ENCODE measurements at regions not wholly inside any gene's neighbourhood (a gene's known extent, or its start where the extent isn't known, plus 50 kb on each side); places are given as distances from the start of the nearest gene placed in this dataset.

- H3K27ac Mint-ChIP-seq, result no peak overlapping the region
- H3K36me3 Mint-ChIP-seq, result no peaks in the 10 kb centered on the region
- DNase-seq (ENCODE audit: low spot score in 2 of 2, unreplicated experiment in 2 of 2), result no peak
- H3K9me3 Mint-ChIP-seq, result no peaks in the 10 kb centered on the region
- H3K27me3 Mint-ChIP-seq (ENCODE audit: low read depth), result peaks cover 4% of the 10 kb centered on the region
- TF ChIP-seq CTCF (IDR thresholded peaks at IDR 0.05; ENCODE audit: unreplicated experiment), result no peak
- no peaks in the 10 kb centered on the region for H3K4me1 Mint-ChIP-seq
- H3K4me3 Mint-ChIP-seq, result no peak overlapping the region
These were observed 142.1 kb upstream of the GLRA1 start for GRCh38 chr5:152066784-152067183.

- Mint-ChIP-seq H3K4me3 (no peak overlapping the region), H3K36me3 (no peaks in the 10 kb centered on the region), H3K4me1 (no peaks in the 10 kb centered on the region), H3K27me3 (ENCODE audit: low read depth) (peaks cover 2% of the 10 kb centered on the region), H3K9me3 (no peaks in the 10 kb centered on the region), H3K27ac (no peak overlapping the region)
- DNase-seq (ENCODE audit: low spot score in 2 of 2, unreplicated experiment in 2 of 2), result no peak
- TF ChIP-seq CTCF (IDR thresholded peaks at IDR 0.05; ENCODE audit: unreplicated experiment), result no peak
These were observed 138.4 kb upstream of the GLRA1 start for GRCh38 chr5:152063004-152063403.

GRCh38 chr5:152061095-152061494, 136.4 kb upstream of the GLRA1 start:
- H3K27ac Mint-ChIP-seq, result no peak overlapping the region
- no peaks in the 10 kb centered on the region for H3K4me1 Mint-ChIP-seq
- no peak for TF ChIP-seq CTCF (IDR thresholded peaks at IDR 0.05; ENCODE audit: unreplicated experiment)
- DNase-seq (ENCODE audit: low spot score in 2 of 2, unreplicated experiment in 2 of 2), result no peak
- no peak overlapping the region for H3K4me3 Mint-ChIP-seq
- H3K36me3 Mint-ChIP-seq, result no peaks in the 10 kb centered on the region
- no peaks in the 10 kb centered on the region for H3K9me3 Mint-ChIP-seq
- peaks cover 2% of the 10 kb centered on the region for H3K27me3 Mint-ChIP-seq (ENCODE audit: low read depth)

GRCh38 chr5:152058267-152058666, 133.6 kb upstream of the GLRA1 start:
- H3K9me3 Mint-ChIP-seq, result no peaks in the 10 kb centered on the region
- no peak for TF ChIP-seq CTCF (IDR thresholded peaks at IDR 0.05; ENCODE audit: unreplicated experiment)
- DNase-seq (ENCODE audit: low spot score in 2 of 2, unreplicated experiment in 2 of 2), result no peak
- H3K27ac Mint-ChIP-seq, result no peak overlapping the region
- no peaks in the 10 kb centered on the region for H3K36me3 Mint-ChIP-seq
- peaks cover 2% of the 10 kb centered on the region for H3K27me3 Mint-ChIP-seq (ENCODE audit: low read depth)
- H3K4me3 Mint-ChIP-seq, result no peak overlapping the region
- no peaks in the 10 kb centered on the region for H3K4me1 Mint-ChIP-seq

GRCh38 chr5:152056931-152057330, 132.3 kb upstream of the GLRA1 start:
- no peak for DNase-seq (ENCODE audit: low spot score in 2 of 2, unreplicated experiment in 2 of 2)
- Mint-ChIP-seq H3K9me3 (no peaks in the 10 kb centered on the region), H3K36me3 (no peaks in the 10 kb centered on the region), H3K27me3 (ENCODE audit: low read depth) (no peaks in the 10 kb centered on the region), H3K4me3 (no peak overlapping the region), H3K27ac (no peak overlapping the region), H3K4me1 (no peaks in the 10 kb centered on the region)
- no peak for TF ChIP-seq CTCF (IDR thresholded peaks at IDR 0.05; ENCODE audit: unreplicated experiment)

GRCh38 chr5:152052470-152052869, 127.8 kb upstream of the GLRA1 start:
- no peak for DNase-seq (ENCODE audit: low spot score in 2 of 2, unreplicated experiment in 2 of 2)
- no peaks in the 10 kb centered on the region for H3K4me1 Mint-ChIP-seq
- peaks cover 23% of the 10 kb centered on the region for H3K9me3 Mint-ChIP-seq
- no peak overlapping the region for H3K27ac Mint-ChIP-seq
- H3K36me3 Mint-ChIP-seq, result no peaks in the 10 kb centered on the region
- no peaks in the 10 kb centered on the region for H3K27me3 Mint-ChIP-seq (ENCODE audit: low read depth)
- TF ChIP-seq CTCF (IDR thresholded peaks at IDR 0.05; ENCODE audit: unreplicated experiment), result no peak
- H3K4me3 Mint-ChIP-seq, result no peak overlapping the region

All from mesothelial cell of epicardium (in vitro differentiated cells).